Activated T-helper 1 cell treated with anti-CD3 and anti-CD28 coated beads, Interleukin-12 subunit alpha, Interleukin-12 subunit beta, Interleukin-2, Interleukin-4 antibody, amounts not matched to agents 30 ng/mL and 10 ng/mL and 1 ng/mL, durations not matched to agents 14 hours and 24 hours and 36 hours (primary cell): ENCODE measurements at regions not wholly inside any gene's neighbourhood (a gene's known extent, or its start where the extent isn't known, plus 50 kb on each side); places are given as distances from the start of the nearest gene placed in this dataset.

Experiments
- DNase-seq: peaks from one replicate; pipeline ENCODE4 v3.0.0; 2021; ENCODE audit warnings: low spot score
- H3K27ac Mint-ChIP-seq: one replicate; pipeline ENCODE4 v1.8.0; 2021; ENCODE audit warnings: mild to moderate bottlenecking, mixed read lengths
- H3K27me3 Mint-ChIP-seq: one replicate; pipeline ENCODE4 v1.8.0; 2022; ENCODE audit warnings: mild to moderate bottlenecking, moderate library complexity, mixed read lengths; ENCODE audit not compliant: insufficient read depth
- H3K36me3 Mint-ChIP-seq: one replicate; pipeline ENCODE4 v1.8.0; 2021; ENCODE audit warnings: low read depth, mixed read lengths
- H3K4me1 Mint-ChIP-seq: one replicate; pipeline ENCODE4 v1.8.0; 2021; ENCODE audit warnings: low read depth, mixed read lengths
- H3K4me3 Mint-ChIP-seq: one replicate; pipeline ENCODE4 v1.8.0; 2021; ENCODE audit warnings: mild to moderate bottlenecking, moderate library complexity, mixed read lengths
- H3K9me3 Mint-ChIP-seq: one replicate; pipeline ENCODE4 v1.8.0; 2021; ENCODE audit warnings: mixed read lengths
- intact Hi-C: fragments of 100-400 bp; cut with micrococcal nuclease; formaldehyde crosslinking; loops from one replicate; pipeline ENCODE4 v1.15.1; 2024

DNA sequence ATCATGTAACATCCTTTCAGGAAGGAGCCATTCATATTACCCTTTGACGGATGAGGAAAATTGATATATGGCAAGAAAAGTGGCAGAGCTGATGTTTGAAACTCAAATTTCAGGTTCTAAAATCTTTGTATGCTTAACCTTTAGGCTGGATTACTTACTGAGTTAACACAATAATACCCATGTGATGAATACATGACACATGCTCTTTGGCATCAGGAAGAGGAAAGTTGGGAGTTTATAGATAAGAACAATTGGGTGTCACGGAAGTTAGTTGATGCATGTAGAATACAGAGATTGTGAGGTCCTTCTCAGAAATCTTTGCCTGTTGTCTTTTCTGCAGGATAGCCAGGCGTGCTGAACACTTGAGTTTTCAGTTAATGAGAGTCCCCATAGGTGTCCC is 572.1 kb upstream of the POM121L12 start:
- Mint-ChIP-seq H3K4me1 (no peaks in the 10 kb centered on the region), H3K4me3 (no peak overlapping the region), H3K27ac (no peak overlapping the region), H3K27me3 (no peaks in the 10 kb centered on the region), H3K36me3 (no peaks in the 10 kb centered on the region), H3K9me3 (peaks cover 4% of the 10 kb centered on the region)
- intact Hi-C loops: no loop called here
- no peak for DNase-seq

DNA sequence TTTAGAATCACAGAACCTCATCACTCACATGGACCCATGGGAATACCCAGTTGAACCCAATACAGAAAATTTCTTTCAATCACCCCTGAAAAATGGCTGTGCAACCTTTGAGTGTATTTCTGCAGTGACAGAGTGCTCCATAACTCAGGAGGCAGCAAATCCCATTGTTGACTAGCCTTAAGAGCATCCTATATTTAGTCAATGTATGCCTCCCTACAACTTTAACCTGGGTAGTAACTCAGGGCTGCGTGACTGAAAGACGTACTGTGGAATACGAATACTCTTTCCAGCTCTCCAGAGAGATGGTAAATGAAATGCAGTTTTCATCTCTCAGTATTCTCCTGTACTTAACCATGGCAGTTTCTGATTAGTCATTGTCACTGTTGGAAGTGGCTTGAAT is 573.0 kb upstream of the POM121L12 start:
- H3K9me3 Mint-ChIP-seq: peaks cover 4% of the 10 kb centered on the region
- intact Hi-C loops: no loop called here
- DNase-seq: no peak
- H3K27me3 Mint-ChIP-seq: no peaks in the 10 kb centered on the region
- no peak overlapping the region for H3K4me3 Mint-ChIP-seq
- no peaks in the 10 kb centered on the region for H3K4me1 Mint-ChIP-seq
- H3K27ac Mint-ChIP-seq: no peak overlapping the region
- no peaks in the 10 kb centered on the region for H3K36me3 Mint-ChIP-seq

DNA sequence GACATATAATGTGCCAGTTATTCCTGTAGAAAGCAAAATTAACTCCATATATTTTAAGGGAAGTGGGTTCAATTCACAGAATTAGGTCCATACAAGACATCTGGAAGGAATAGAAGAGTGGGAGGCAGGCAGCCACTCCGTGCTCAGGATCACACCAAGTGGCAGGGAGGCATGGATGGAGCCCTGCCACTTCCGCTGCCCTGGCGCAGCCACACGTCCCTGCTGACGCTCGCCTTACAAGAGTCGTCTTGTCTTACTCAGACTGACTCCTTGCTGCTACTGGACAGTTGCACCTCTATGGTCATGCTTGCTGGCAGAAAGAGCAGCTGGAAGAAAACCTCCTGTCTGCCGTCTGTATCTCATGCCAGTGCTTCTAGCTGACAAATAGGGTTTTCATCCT is 579.9 kb upstream of the POM121L12 start:
- intact Hi-C loops: no loop called here
- Mint-ChIP-seq H3K4me3 (no peak overlapping the region), H3K27ac (no peak overlapping the region), H3K27me3 (no peaks in the 10 kb centered on the region), H3K9me3 (peaks cover 4% of the 10 kb centered on the region), H3K4me1 (no peaks in the 10 kb centered on the region), H3K36me3 (no peaks in the 10 kb centered on the region)
- no peak for DNase-seq

DNA sequence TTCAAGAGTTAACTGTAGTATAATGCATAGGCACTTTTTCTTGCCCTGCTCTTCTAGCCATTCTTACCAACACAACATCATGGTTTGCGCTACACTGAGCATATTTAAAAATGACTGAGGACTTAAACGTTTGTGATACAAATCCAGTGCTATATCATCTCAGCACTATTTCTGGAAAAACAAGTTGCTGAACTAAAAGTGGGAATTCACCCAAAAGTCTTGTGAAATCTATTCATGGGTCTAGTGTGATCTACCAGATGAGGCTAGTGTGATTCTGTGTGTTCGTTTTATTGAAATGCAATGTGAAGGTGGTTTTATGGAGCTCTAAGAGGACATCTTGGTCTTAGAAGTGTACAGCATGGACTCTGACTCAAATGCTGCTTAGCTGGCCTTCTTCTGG is 584.6 kb upstream of the POM121L12 start:
- no peak overlapping the region for H3K27ac Mint-ChIP-seq
- intact Hi-C loops: no loop called here

DNA sequence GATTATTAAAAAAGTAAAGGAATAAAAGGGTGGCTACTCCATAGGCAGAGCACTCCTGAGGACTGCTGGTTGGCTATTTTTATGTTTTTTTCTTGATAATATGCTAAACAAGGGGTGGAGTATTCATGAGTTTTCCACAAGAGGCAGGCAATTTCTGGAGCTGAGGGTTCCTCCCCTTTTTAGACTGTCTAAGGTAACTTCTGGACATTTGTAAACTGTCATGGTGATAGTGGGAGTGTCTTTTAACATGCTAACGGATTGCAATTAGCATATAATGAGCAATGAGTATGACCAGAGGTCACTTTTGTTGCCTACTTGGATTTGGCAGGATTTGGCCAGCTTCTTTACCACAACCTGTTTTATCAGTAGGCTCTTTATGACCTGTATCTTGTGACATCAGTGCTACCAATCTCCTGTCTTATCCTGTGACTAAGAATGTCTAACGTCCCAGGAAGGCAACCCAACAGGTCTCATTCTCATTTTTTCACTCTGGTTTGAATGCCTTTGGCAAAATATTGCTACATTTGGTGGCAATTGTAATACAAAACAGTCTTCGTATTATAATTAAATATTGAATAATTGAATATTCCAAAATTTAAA is 587.8 kb upstream of the POM121L12 start:
- H3K27ac Mint-ChIP-seq: no peak overlapping the region
- no peak overlapping the region for H3K4me3 Mint-ChIP-seq
- intact Hi-C loops: no loop called here
- H3K4me1 Mint-ChIP-seq: no peaks in the 10 kb centered on the region
- H3K27me3 Mint-ChIP-seq: no peaks in the 10 kb centered on the region
- DNase-seq: no peak
- no peaks in the 10 kb centered on the region for H3K36me3 Mint-ChIP-seq
- H3K9me3 Mint-ChIP-seq: peaks cover 20% of the 10 kb centered on the region

More for the DNA sequence above, 584.6 kb upstream of the POM121L12 start:
- H3K4me1 Mint-ChIP-seq: no peaks in the 10 kb centered on the region
- H3K4me3 Mint-ChIP-seq: no peak overlapping the region
- H3K36me3 Mint-ChIP-seq: no peaks in the 10 kb centered on the region
- no peak for DNase-seq
- no peaks in the 10 kb centered on the region for H3K27me3 Mint-ChIP-seq
- H3K9me3 Mint-ChIP-seq: peaks cover 13% of the 10 kb centered on the region

DNA sequence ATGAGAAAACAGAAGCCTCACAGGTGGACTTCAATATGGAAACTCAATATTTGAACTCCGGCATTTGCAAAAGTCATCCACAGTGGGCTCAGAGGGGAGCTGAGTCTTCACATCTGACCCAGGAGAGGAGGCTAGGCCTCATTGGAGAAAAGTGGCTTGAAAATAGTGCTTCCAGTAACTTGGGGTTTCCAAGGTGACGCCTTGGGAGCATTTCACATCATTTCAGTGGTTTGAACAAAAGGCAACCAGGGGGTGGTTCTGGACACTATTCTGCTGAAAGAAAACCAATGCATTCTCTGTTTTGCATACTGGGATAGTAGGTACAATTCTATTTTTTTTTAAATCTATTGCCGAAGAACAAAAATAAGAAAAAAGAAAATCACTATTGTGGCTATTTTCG is 599.2 kb upstream of the POM121L12 start:
- Mint-ChIP-seq H3K36me3 (no peaks in the 10 kb centered on the region), H3K27me3 (no peaks in the 10 kb centered on the region)

DNA sequence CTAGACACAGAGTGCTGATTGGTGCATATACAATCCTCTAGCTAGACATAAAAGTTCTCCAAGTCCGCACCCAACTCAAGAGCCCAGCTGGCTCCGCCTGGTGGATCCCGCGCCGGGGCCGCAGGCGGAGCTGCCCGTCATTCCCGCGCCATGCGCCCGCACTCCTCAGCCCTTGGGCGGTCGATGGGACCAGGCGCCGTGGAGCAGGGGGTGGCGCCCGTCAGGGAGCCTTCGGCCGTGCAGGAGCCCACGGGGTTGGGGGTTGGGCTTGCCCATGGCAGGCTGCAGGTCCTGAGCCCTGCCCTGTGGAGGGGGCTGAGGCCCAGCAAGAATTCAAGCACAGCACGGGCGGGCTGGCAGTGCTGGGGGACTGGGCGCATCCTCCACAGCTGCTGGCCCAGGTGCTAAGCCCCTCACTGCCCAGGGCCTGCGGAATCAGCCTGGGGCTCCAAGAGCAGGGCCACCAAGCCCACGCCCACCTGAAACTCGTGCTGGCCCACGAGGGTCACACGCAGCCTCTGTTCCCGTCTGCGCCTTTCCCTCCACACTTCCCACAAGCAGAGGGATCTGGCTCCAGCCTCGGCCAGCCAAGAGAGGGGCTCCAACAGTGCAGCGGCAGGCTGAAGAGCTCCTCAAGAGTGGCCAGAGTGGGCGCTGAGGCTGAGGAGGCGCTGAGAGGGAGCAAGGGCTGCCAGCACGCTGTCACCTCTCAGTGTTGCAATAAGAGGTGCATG is 604.2 kb upstream of the POM121L12 start:
- no peak for DNase-seq
- intact Hi-C loops: no loop called here
- Mint-ChIP-seq H3K4me3 (no peak overlapping the region), H3K9me3 (peaks cover 29% of the 10 kb centered on the region), H3K4me1 (no peaks in the 10 kb centered on the region), H3K36me3 (no peaks in the 10 kb centered on the region), H3K27ac (no peak overlapping the region), H3K27me3 (no peaks in the 10 kb centered on the region)

More for the DNA sequence above, 599.2 kb upstream of the POM121L12 start:
- H3K4me3 Mint-ChIP-seq: no peak overlapping the region
- peaks cover 14% of the 10 kb centered on the region for H3K9me3 Mint-ChIP-seq
- no peak for DNase-seq
- no peak overlapping the region for H3K27ac Mint-ChIP-seq
- intact Hi-C loops: no loop called here
- H3K4me1 Mint-ChIP-seq: no peaks in the 10 kb centered on the region

DNA sequence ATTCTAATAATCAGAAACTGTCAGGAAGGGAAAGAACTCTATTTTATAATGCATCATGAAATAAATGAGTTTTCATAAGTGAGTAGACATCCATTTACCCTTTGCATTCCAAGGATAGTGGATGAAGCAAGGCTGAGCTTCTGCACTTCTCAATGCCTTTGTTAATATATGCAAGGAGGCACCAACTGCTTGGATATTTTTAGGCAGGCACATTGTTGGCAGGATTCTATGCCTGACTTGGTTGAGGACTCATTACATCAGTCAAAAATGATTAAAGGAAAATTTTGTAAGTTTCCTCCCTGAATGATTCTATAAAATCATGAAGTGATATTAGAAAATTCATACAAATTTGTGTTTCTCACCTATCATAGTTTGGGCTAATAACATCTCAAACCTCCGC is 612.2 kb upstream of the POM121L12 start:
- no peak overlapping the region for H3K4me3 Mint-ChIP-seq
- H3K36me3 Mint-ChIP-seq: no peaks in the 10 kb centered on the region
- H3K4me1 Mint-ChIP-seq: no peaks in the 10 kb centered on the region
- no peaks in the 10 kb centered on the region for H3K27me3 Mint-ChIP-seq
- H3K27ac Mint-ChIP-seq: no peak overlapping the region
- DNase-seq: no peak
- intact Hi-C loops: no loop called here
- peaks cover 11% of the 10 kb centered on the region for H3K9me3 Mint-ChIP-seq

DNA sequence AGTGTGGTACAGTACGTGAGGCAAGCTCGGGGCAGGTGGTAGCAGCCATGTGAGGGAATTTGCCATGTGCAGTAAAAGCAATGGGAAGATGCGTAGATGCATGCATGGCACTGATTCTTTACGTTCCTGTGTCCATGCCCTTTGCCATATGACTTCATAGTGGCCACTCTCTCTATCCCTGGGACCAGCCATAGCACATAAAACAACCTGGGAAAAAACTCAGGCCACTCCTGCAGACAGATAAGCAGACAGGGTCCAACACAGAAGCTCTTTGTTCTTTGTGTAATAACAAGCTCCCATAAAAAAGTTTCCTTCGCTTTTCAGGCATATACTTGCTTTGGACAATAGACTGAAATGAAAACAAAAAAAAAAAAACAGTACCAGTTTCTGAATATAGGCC is 622.4 kb upstream of the POM121L12 start:
- Mint-ChIP-seq H3K9me3 (peaks cover 4% of the 10 kb centered on the region), H3K27me3 (no peaks in the 10 kb centered on the region), H3K4me3 (no peak overlapping the region), H3K36me3 (no peaks in the 10 kb centered on the region), H3K27ac (no peak overlapping the region), H3K4me1 (no peaks in the 10 kb centered on the region)
- intact Hi-C loops: no loop called here
- DNase-seq: no peak

DNA sequence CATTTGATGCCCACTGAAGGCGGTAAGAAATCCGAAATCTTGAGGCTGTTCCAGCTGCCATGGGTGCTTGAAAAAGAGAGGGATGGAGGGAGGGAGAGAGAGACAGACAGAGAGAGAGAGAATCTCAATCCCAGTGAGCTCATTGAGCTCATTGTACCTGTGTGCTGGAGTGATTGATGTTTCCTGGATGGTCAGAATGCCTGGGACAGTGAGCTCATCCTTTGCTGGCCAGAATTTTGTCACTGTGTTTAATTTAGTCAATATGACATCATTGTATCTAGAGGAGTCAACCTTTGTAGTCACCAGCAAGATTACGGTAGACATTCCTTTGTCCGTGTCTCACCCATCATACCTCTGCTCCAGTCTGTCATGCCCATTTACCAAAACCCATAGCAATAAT is 625.4 kb upstream of the POM121L12 start:
- peaks cover 9% of the 10 kb centered on the region for H3K9me3 Mint-ChIP-seq

DNA sequence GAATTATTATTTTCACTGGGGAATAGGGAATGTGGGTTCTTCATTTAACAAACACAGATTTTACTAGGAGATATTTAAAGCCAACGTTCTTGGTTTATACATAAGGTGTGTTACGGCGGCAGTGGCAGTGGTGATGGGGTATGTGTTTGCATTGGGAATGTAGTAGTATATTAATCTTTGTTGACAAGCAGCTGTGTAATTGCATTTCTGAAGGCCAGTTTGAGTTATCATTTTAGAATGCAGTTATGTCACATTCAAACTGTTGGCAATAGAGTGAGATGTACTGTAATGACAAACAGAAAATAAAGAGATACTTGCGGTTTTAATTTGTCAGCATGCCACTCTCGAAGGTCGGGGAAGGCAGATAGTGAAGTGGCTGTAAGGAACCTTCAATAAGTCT is 628.6 kb upstream of the POM121L12 start:
- intact Hi-C loops: no loop called here
- no peaks in the 10 kb centered on the region for H3K36me3 Mint-ChIP-seq
- no peak overlapping the region for H3K27ac Mint-ChIP-seq
- H3K4me1 Mint-ChIP-seq: no peaks in the 10 kb centered on the region
- no peaks in the 10 kb centered on the region for H3K27me3 Mint-ChIP-seq
- H3K9me3 Mint-ChIP-seq: peaks cover 9% of the 10 kb centered on the region
- DNase-seq: no peak
- no peak overlapping the region for H3K4me3 Mint-ChIP-seq

More for the DNA sequence above, 625.4 kb upstream of the POM121L12 start:
- Mint-ChIP-seq H3K27me3 (no peaks in the 10 kb centered on the region), H3K4me1 (no peaks in the 10 kb centered on the region), H3K27ac (no peak overlapping the region), H3K4me3 (no peak overlapping the region), H3K36me3 (no peaks in the 10 kb centered on the region)
- DNase-seq: no peak
- intact Hi-C loops: no loop called here

DNA sequence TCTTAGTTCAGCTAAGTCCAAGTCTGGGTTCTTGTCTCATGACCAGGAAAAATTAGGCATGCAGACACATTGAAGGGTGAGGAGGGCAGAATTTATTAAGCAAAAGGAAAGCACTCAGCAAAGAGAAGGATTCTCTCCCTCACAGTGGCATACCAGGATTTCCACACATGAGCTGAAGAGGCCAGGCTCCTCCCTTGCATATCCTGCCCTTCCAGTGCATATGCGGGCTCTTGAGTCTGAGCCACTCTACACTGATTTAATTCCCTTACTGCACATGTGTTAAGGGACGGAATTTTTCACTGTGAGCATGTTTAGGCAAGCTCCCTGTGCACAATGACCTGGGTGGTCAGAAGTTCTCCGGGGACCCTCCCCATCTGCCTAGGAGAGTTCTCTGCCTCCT is 652.7 kb upstream of the POM121L12 start:
- intact Hi-C loops: no loop called here
- DNase-seq: no peak
- no peaks in the 10 kb centered on the region for H3K4me1 Mint-ChIP-seq
- no peak overlapping the region for H3K27ac Mint-ChIP-seq
- peaks cover 5% of the 10 kb centered on the region for H3K9me3 Mint-ChIP-seq
- no peaks in the 10 kb centered on the region for H3K36me3 Mint-ChIP-seq
- no peaks in the 10 kb centered on the region for H3K27me3 Mint-ChIP-seq
- no peak overlapping the region for H3K4me3 Mint-ChIP-seq

DNA sequence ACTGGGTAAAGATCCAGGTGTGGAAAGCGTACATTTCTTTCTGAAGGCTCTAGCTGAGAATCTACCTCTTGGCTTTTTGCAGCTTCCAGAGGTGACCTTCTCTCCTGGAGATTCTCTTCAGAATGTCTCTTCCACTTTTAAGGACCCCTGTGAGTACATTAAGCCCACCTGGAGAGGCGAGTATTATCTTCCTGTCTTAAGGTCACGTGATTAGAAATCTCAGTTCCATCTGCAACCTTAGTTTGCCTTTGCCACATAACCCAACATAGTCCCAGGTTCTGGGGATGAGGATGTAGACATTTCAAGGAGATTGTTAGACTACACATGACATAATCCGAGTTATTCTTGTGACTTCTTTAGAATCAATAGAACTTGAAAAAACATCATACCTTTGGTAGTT is 665.5 kb upstream of the POM121L12 start:
- H3K36me3 Mint-ChIP-seq: no peaks in the 10 kb centered on the region
- H3K27me3 Mint-ChIP-seq: no peaks in the 10 kb centered on the region
- DNase-seq: no peak
- intact Hi-C loops: no loop called here
- no peak overlapping the region for H3K4me3 Mint-ChIP-seq
- H3K27ac Mint-ChIP-seq: no peak overlapping the region
- H3K9me3 Mint-ChIP-seq: peaks cover 16% of the 10 kb centered on the region
- no peaks in the 10 kb centered on the region for H3K4me1 Mint-ChIP-seq

DNA sequence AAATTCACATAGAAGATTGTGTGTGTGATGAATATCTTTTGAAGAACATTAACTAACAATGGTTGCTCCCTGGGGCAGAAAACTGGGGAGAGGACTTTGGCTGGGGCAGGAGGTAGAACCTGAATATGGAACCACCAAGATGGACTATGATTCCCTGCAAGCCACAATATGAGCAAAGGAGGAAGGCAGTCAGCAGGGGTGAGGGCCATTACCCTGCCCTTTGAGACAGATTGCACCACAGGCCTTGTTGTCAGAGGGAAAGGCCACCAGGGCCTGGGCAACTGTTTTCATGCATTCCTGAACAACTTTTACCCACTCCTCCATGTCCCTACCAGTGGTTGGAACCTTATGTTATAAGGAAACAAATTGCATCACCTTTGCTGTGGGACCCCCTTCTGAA is 670.1 kb upstream of the POM121L12 start:
- H3K27me3 Mint-ChIP-seq: no peaks in the 10 kb centered on the region
- H3K27ac Mint-ChIP-seq: no peak overlapping the region
- H3K36me3 Mint-ChIP-seq: no peaks in the 10 kb centered on the region
- H3K9me3 Mint-ChIP-seq: peaks cover 13% of the 10 kb centered on the region
- no peak for DNase-seq
- H3K4me1 Mint-ChIP-seq: no peaks in the 10 kb centered on the region
- intact Hi-C loops: no loop called here
- H3K4me3 Mint-ChIP-seq: no peak overlapping the region
